ENCODE measurements at regions not wholly inside any gene's neighbourhood (a gene's known extent, or its start where the extent isn't known, plus 50 kb on each side); places are given as distances from the start of the nearest gene placed in this dataset.

- DNase-seq = no peak
- Histone ChIP-seq H3K4me1 (peaks cover 0 to 8% (median 0%) of the 10 kb centered on the region in 4 donors), H3K36me3 (no peaks in the 10 kb centered on the region), H3K27ac (no peak overlapping the region), H3K4me3 (no peak overlapping the region), H3K9me3 (no peaks in the 10 kb centered on the region), H3K27me3 (no peaks in the 10 kb centered on the region)
- no peak for TF ChIP-seq CTCF (IDR thresholded peaks at IDR 0.05)
- TF ChIP-seq POLR2A (IDR thresholded peaks at IDR 0.05) = no peak
Observed at GRCh38 chr11:116310226-116310625, 462.6 kb downstream of the BUD13 start.

GRCh38 chr11:116309446-116309845 is 463.3 kb downstream of the BUD13 start:
- no peaks in the 10 kb centered on the region for H3K27me3 ChIP-seq
- H3K27ac ChIP-seq = no peak overlapping the region
- H3K4me3 ChIP-seq = no peak overlapping the region
- no peak for DNase-seq
- H3K4me1 ChIP-seq = peaks cover 0 to 8% (median 0%) of the 10 kb centered on the region in 4 donors
- no peaks in the 10 kb centered on the region for H3K9me3 ChIP-seq
- no peak for TF ChIP-seq CTCF (IDR thresholded peaks at IDR 0.05)
- no peak for TF ChIP-seq POLR2A (IDR thresholded peaks at IDR 0.05)
- no peaks in the 10 kb centered on the region for H3K36me3 ChIP-seq

- no peak overlapping the region for H3K27ac ChIP-seq
- no peak overlapping the region for H3K4me3 ChIP-seq
- H3K27me3 ChIP-seq = no peaks in the 10 kb centered on the region
- DNase-seq = no peak
- no peaks in the 10 kb centered on the region for H3K9me3 ChIP-seq
- H3K36me3 ChIP-seq = no peaks in the 10 kb centered on the region
- TF ChIP-seq POLR2A (IDR thresholded peaks at IDR 0.05) (no peak), CTCF (IDR thresholded peaks at IDR 0.05) (no peak)
- H3K4me1 ChIP-seq = no peaks in the 10 kb centered on the region
Observed at GRCh38 chr11:116302756-116303155, 470.0 kb downstream of the BUD13 start.

- Histone ChIP-seq H3K27me3 (no peaks in the 10 kb centered on the region), H3K4me1 (no peaks in the 10 kb centered on the region), H3K36me3 (no peaks in the 10 kb centered on the region), H3K9me3 (no peaks in the 10 kb centered on the region), H3K27ac (no peak overlapping the region), H3K4me3 (no peak overlapping the region)
- DNase-seq = no peak
- TF ChIP-seq POLR2A (IDR thresholded peaks at IDR 0.05) (no peak), CTCF (IDR thresholded peaks at IDR 0.05) (no peak)
Observed at GRCh38 chr11:116301141-116301540, 471.6 kb downstream of the BUD13 start.

GRCh38 chr11:116300232-116300631 is 472.6 kb downstream of the BUD13 start:
- Histone ChIP-seq H3K9me3 (no peaks in the 10 kb centered on the region), H3K27ac (no peak overlapping the region), H3K36me3 (no peaks in the 10 kb centered on the region), H3K4me3 (no peak overlapping the region), H3K4me1 (no peaks in the 10 kb centered on the region), H3K27me3 (no peaks in the 10 kb centered on the region)
- TF ChIP-seq POLR2A (IDR thresholded peaks at IDR 0.05) = no peak
- TF ChIP-seq CTCF (IDR thresholded peaks at IDR 0.05) = no peak
- DNase-seq = no peak

- H3K9me3 ChIP-seq = no peaks in the 10 kb centered on the region
- peaks cover 0 to 9% (median 0%) of the 10 kb centered on the region in 4 donors for H3K4me1 ChIP-seq
- TF ChIP-seq POLR2A (IDR thresholded peaks at IDR 0.05) = no peak
- TF ChIP-seq CTCF (IDR thresholded peaks at IDR 0.05) = no peak
- no peak overlapping the region for H3K4me3 ChIP-seq
- no peak for DNase-seq
- H3K36me3 ChIP-seq = no peaks in the 10 kb centered on the region
- H3K27me3 ChIP-seq = no peaks in the 10 kb centered on the region
- H3K27ac ChIP-seq = peak overlapping the region in 1 of 4 donors; percentile 2
Observed at GRCh38 chr11:116294630-116295029, 478.2 kb downstream of the BUD13 start.
